ENCODE measurements at regions not wholly inside any gene's neighbourhood (a gene's known extent, or its start where the extent isn't known, plus 50 kb on each side); places are given as distances from the start of the nearest gene placed in this dataset.

GRCh38 chr14:53532853-53533252 is 379.7 kb upstream of the DDHD1 start:
- intact Hi-C loops (cut with micrococcal nuclease), result no loop called here
- Mint-ChIP-seq H3K9me3 (no peaks in the 10 kb centered on the region), H3K27me3 (peaks cover 2% of the 10 kb centered on the region)

GRCh38 chr14:53531730-53532129 is 378.6 kb upstream of the DDHD1 start:
- intact Hi-C loops (cut with micrococcal nuclease), result no loop called here
- H3K27ac Mint-ChIP-seq, result no peak overlapping the region
- H3K9me3 Mint-ChIP-seq, result no peaks in the 10 kb centered on the region

More at GRCh38 chr14:53532853-53533252, 379.7 kb upstream of the DDHD1 start:
- no peak for DNase-seq
- Mint-ChIP-seq H3K27ac (no peak overlapping the region), H3K36me3 (ENCODE audit: low read depth) (no peaks in the 10 kb centered on the region), H3K4me1 (no peaks in the 10 kb centered on the region), H3K4me3 (no peak overlapping the region)

GRCh38 chr14:53531156-53531555 is 378.0 kb upstream of the DDHD1 start:
- Mint-ChIP-seq H3K27ac (no peak overlapping the region), H3K9me3 (no peaks in the 10 kb centered on the region), H3K27me3 (no peaks in the 10 kb centered on the region), H3K4me1 (no peaks in the 10 kb centered on the region), H3K4me3 (no peak overlapping the region), H3K36me3 (ENCODE audit: low read depth) (no peaks in the 10 kb centered on the region)
- no peak for DNase-seq
- intact Hi-C loops (cut with micrococcal nuclease), result no loop called here

More at GRCh38 chr14:53531730-53532129, 378.6 kb upstream of the DDHD1 start:
- H3K4me1 Mint-ChIP-seq, result no peaks in the 10 kb centered on the region
- H3K4me3 Mint-ChIP-seq, result no peak overlapping the region
- no peaks in the 10 kb centered on the region for H3K36me3 Mint-ChIP-seq (ENCODE audit: low read depth)
- no peaks in the 10 kb centered on the region for H3K27me3 Mint-ChIP-seq
- no peak for DNase-seq

- Mint-ChIP-seq H3K4me3 (no peak overlapping the region), H3K27me3 (no peaks in the 10 kb centered on the region), H3K4me1 (no peaks in the 10 kb centered on the region), H3K9me3 (no peaks in the 10 kb centered on the region), H3K36me3 (ENCODE audit: low read depth) (no peaks in the 10 kb centered on the region), H3K27ac (no peak overlapping the region)
- intact Hi-C loops (cut with micrococcal nuclease), result no loop called here
- DNase-seq, result no peak
These were observed 376.4 kb upstream of the DDHD1 start for GRCh38 chr14:53529519-53529918.

GRCh38 chr14:53528185-53528671 is 375.1 kb upstream of the DDHD1 start:
- Mint-ChIP-seq H3K27me3 (no peaks in the 10 kb centered on the region), H3K9me3 (no peaks in the 10 kb centered on the region), H3K36me3 (ENCODE audit: low read depth) (no peaks in the 10 kb centered on the region), H3K4me1 (no peaks in the 10 kb centered on the region), H3K4me3 (no peak overlapping the region), H3K27ac (no peak overlapping the region)
- intact Hi-C loops (cut with micrococcal nuclease), result no loop called here
- no peak for DNase-seq

GRCh38 chr14:53526200-53526599 is 373.1 kb upstream of the DDHD1 start:
- no peaks in the 10 kb centered on the region for H3K27me3 Mint-ChIP-seq
- H3K9me3 Mint-ChIP-seq, result no peaks in the 10 kb centered on the region
- DNase-seq, result no peak
- no peak overlapping the region for H3K27ac Mint-ChIP-seq
- H3K36me3 Mint-ChIP-seq (ENCODE audit: low read depth), result no peaks in the 10 kb centered on the region
- H3K4me1 Mint-ChIP-seq, result no peaks in the 10 kb centered on the region
- no peak overlapping the region for H3K4me3 Mint-ChIP-seq
- intact Hi-C loops (cut with micrococcal nuclease), result no loop called here

GRCh38 chr14:53525608-53526007 is 372.5 kb upstream of the DDHD1 start:
- no peak for DNase-seq

GRCh38 chr14:53524391-53524790 is 371.3 kb upstream of the DDHD1 start:
- H3K36me3 Mint-ChIP-seq (ENCODE audit: low read depth), result no peaks in the 10 kb centered on the region
- H3K9me3 Mint-ChIP-seq, result no peaks in the 10 kb centered on the region
- no peak overlapping the region for H3K27ac Mint-ChIP-seq
- H3K27me3 Mint-ChIP-seq, result no peaks in the 10 kb centered on the region
- DNase-seq, result no peak
- intact Hi-C loops (cut with micrococcal nuclease), result no loop called here
- H3K4me1 Mint-ChIP-seq, result no peaks in the 10 kb centered on the region
- H3K4me3 Mint-ChIP-seq, result no peak overlapping the region

More at GRCh38 chr14:53525608-53526007, 372.5 kb upstream of the DDHD1 start:
- H3K4me1 Mint-ChIP-seq, result no peaks in the 10 kb centered on the region
- no peak overlapping the region for H3K4me3 Mint-ChIP-seq
- no peaks in the 10 kb centered on the region for H3K36me3 Mint-ChIP-seq (ENCODE audit: low read depth)
- H3K27me3 Mint-ChIP-seq, result no peaks in the 10 kb centered on the region
- no peaks in the 10 kb centered on the region for H3K9me3 Mint-ChIP-seq
- intact Hi-C loops (cut with micrococcal nuclease), result no loop called here
- no peak overlapping the region for H3K27ac Mint-ChIP-seq

- DNase-seq, result no peak
These were observed 370.1 kb upstream of the DDHD1 start for GRCh38 chr14:53523226-53523625.

GRCh38 chr14:53520078-53520928 is 367.2 kb upstream of the DDHD1 start:
- DNase-seq, result no peak
- intact Hi-C loops (cut with micrococcal nuclease), result no loop called here
- Mint-ChIP-seq H3K27ac (no peak overlapping the region), H3K4me1 (peaks cover 2% of the 10 kb centered on the region), H3K9me3 (no peaks in the 10 kb centered on the region), H3K27me3 (no peaks in the 10 kb centered on the region), H3K4me3 (no peak overlapping the region), H3K36me3 (ENCODE audit: low read depth) (no peaks in the 10 kb centered on the region)

More at GRCh38 chr14:53523226-53523625, 370.1 kb upstream of the DDHD1 start:
- no peaks in the 10 kb centered on the region for H3K27me3 Mint-ChIP-seq
- H3K4me3 Mint-ChIP-seq, result no peak overlapping the region
- intact Hi-C loops (cut with micrococcal nuclease), result no loop called here
- no peaks in the 10 kb centered on the region for H3K36me3 Mint-ChIP-seq (ENCODE audit: low read depth)
- no peak overlapping the region for H3K27ac Mint-ChIP-seq
- H3K4me1 Mint-ChIP-seq, result no peaks in the 10 kb centered on the region
- H3K9me3 Mint-ChIP-seq, result no peaks in the 10 kb centered on the region

- intact Hi-C loops (cut with micrococcal nuclease), result no loop called here
- H3K4me1 Mint-ChIP-seq, result peaks cover 2% of the 10 kb centered on the region
- no peak overlapping the region for H3K4me3 Mint-ChIP-seq
- H3K27me3 Mint-ChIP-seq, result no peaks in the 10 kb centered on the region
- no peak overlapping the region for H3K27ac Mint-ChIP-seq
- H3K9me3 Mint-ChIP-seq, result no peaks in the 10 kb centered on the region
- no peak for DNase-seq
- H3K36me3 Mint-ChIP-seq (ENCODE audit: low read depth), result no peaks in the 10 kb centered on the region
These were observed 366.0 kb upstream of the DDHD1 start for GRCh38 chr14:53519137-53519536.

GRCh38 chr14:53517270-53517960 is 364.3 kb upstream of the DDHD1 start:
- Mint-ChIP-seq H3K36me3 (ENCODE audit: low read depth) (no peaks in the 10 kb centered on the region), H3K4me3 (no peak overlapping the region), H3K27ac (no peak overlapping the region), H3K27me3 (no peaks in the 10 kb centered on the region), H3K9me3 (no peaks in the 10 kb centered on the region), H3K4me1 (peaks cover 2% of the 10 kb centered on the region)
- no peak for DNase-seq
- intact Hi-C loops (cut with micrococcal nuclease), result no loop called here

GRCh38 chr14:53516261-53516774 is 363.2 kb upstream of the DDHD1 start:
- DNase-seq, result no peak
- intact Hi-C loops (cut with micrococcal nuclease), result no loop called here
- Mint-ChIP-seq H3K27me3 (no peaks in the 10 kb centered on the region), H3K9me3 (no peaks in the 10 kb centered on the region), H3K36me3 (ENCODE audit: low read depth) (no peaks in the 10 kb centered on the region), H3K4me3 (no peak overlapping the region), H3K4me1 (peaks cover 2% of the 10 kb centered on the region), H3K27ac (no peak overlapping the region)

- peaks cover 2% of the 10 kb centered on the region for H3K4me1 Mint-ChIP-seq
- no peaks in the 10 kb centered on the region for H3K27me3 Mint-ChIP-seq
- no peak for DNase-seq
- no peak overlapping the region for H3K27ac Mint-ChIP-seq
- no peaks in the 10 kb centered on the region for H3K36me3 Mint-ChIP-seq (ENCODE audit: low read depth)
- H3K4me3 Mint-ChIP-seq, result no peak overlapping the region
- intact Hi-C loops (cut with micrococcal nuclease), result no loop called here
- H3K9me3 Mint-ChIP-seq, result no peaks in the 10 kb centered on the region
These were observed 362.2 kb upstream of the DDHD1 start for GRCh38 chr14:53515276-53515675.
